Karpas-422 (cell line): ENCODE measurements at regions not wholly inside any gene's neighbourhood (a gene's known extent, or its start where the extent isn't known, plus 50 kb on each side); places are given as distances from the start of the nearest gene placed in this dataset.

Experiments used
- DNase-seq: peaks from one replicate; pipeline ENCODE4 v3.0.0-alpha.2; 2015
- H2AFZ ChIP-seq: fragments of 200-600 bp; sonication (generic); 2 replicates; pipeline ENCODE4 v1.6.1; 2014; ENCODE audit warnings: antibody characterized with exemption, low read length, mixed read lengths
- H3K27ac ChIP-seq: fragments of 200-600 bp; sonication (generic); 2 replicates; pipeline ENCODE4 v1.5.1; 2014; ENCODE audit warnings: mild to moderate bottlenecking, low read length, moderate library complexity
- H3K27me3 ChIP-seq: fragments of 200-600 bp; sonication (generic); 2 replicates; pipeline ENCODE4 v1.6.1; 2014; ENCODE audit warnings: low read length, mixed read lengths
- H3K36me3 ChIP-seq: fragments of 200-600 bp; sonication (generic); 2 replicates; pipeline ENCODE4 v1.6.1; 2014; ENCODE audit warnings: low read length, mixed read lengths; ENCODE audit not compliant: insufficient read depth
- H3K4me1 ChIP-seq: fragments of 200-600 bp; sonication (generic); 2 replicates; pipeline ENCODE4 v1.6.1; 2014; ENCODE audit warnings: mild to moderate bottlenecking, low read length, mixed read lengths
- H3K4me2 ChIP-seq: fragments of 200-600 bp; sonication (generic); 2 replicates; pipeline ENCODE4 v1.6.1; 2014; ENCODE audit warnings: low read length, low read depth, mild to moderate bottlenecking; ENCODE audit not compliant: poor library complexity, severe bottlenecking
- H3K4me3 ChIP-seq: fragments of 200-600 bp; sonication (generic); 2 replicates; pipeline ENCODE4 v1.5.1; 2014; ENCODE audit warnings: mild to moderate bottlenecking, antibody characterized with exemption, low read length, mixed read lengths
- H3K79me2 ChIP-seq: fragments of 200-600 bp; sonication (generic); 2 replicates; pipeline ENCODE4 v1.6.1; 2014; ENCODE audit warnings: mild to moderate bottlenecking, low read length, mixed read lengths
- H3K9ac ChIP-seq: fragments of 200-600 bp; sonication (generic); 2 replicates; pipeline ENCODE4 v1.6.0; 2014; ENCODE audit warnings: low read length
- H3K9me2 ChIP-seq: fragments of 200-600 bp; sonication (generic), shearing (Covaris generic); replicated peaks from 2 replicates; pipeline ENCODE4 v1.6.0; 2014; ENCODE audit warnings: mild to moderate bottlenecking, low read length, moderate library complexity; ENCODE audit not compliant: insufficient read depth
- H3K9me3 ChIP-seq: fragments of 300-700, 200-600 bp; sonication (generic); 2 replicates; pipeline ENCODE4 v1.6.1; 2014; ENCODE audit warnings: low read length, mixed read lengths
- H4K20me1 ChIP-seq: fragments of 200-600 bp; sonication (generic); 2 replicates; pipeline ENCODE4 v1.6.1; 2014; ENCODE audit warnings: mild to moderate bottlenecking, antibody characterized with exemption, low read length, low read depth; ENCODE audit not compliant: insufficient read depth

GRCh38 chr11:27864091-27864491, 163.8 kb upstream of the BDNF start:
- Histone ChIP-seq H3K4me1 (peaks cover 5% of the 10 kb centered on the region; the same call in 1 of the 2 replicates), H3K4me3 (no peak overlapping the region), H3K27me3 (no peaks in the 10 kb centered on the region), H3K9me3 (no peaks in the 10 kb centered on the region), H3K9ac (no peak overlapping the region), H3K4me2 (no peak overlapping the region), H2AFZ (no peak overlapping the region), H3K27ac (no peak overlapping the region), H3K36me3 (no peaks in the 10 kb centered on the region), H4K20me1 (no peaks in the 10 kb centered on the region), H3K79me2 (no peaks in the 10 kb centered on the region), H3K9me2 (no peaks in the 10 kb centered on the region)
- no peak for DNase-seq

DNA sequence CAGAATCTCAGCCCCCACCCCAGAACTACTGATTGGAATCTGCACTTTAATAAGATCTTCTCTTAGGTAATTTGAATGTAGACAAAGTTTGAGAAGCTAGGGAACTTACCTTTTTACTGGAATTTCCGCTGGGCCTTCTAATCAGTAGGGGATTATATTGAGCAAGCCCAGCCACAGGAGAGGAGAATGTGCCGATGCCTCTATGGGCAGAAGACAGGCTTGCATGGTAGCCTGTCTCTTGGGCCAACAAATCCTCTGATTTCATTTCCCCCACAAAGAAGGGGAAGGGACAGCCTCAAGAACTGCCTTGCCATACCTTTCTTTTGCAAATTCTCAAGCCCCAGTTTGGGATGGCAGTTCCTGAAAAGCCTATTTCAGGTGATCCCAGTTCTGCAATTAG, 163.4 kb upstream of the BDNF start:
- no peak overlapping the region for H3K4me3 ChIP-seq
- H3K9ac ChIP-seq, result no peak overlapping the region
- no peaks in the 10 kb centered on the region for H3K36me3 ChIP-seq
- H2AFZ ChIP-seq, result no peak overlapping the region
- no peak overlapping the region for H3K27ac ChIP-seq
- H3K27me3 ChIP-seq, result no peaks in the 10 kb centered on the region
- no peaks in the 10 kb centered on the region for H4K20me1 ChIP-seq
- H3K4me2 ChIP-seq, result no peak overlapping the region
- no peaks in the 10 kb centered on the region for H3K79me2 ChIP-seq
- H3K4me1 ChIP-seq, result peaks cover 5% of the 10 kb centered on the region; the same call in 1 of the 2 replicates
- H3K9me3 ChIP-seq, result no peaks in the 10 kb centered on the region
- no peaks in the 10 kb centered on the region for H3K9me2 ChIP-seq
- no peak for DNase-seq

GRCh38 chr11:27861706-27862430, 161.6 kb upstream of the BDNF start:
- no peaks in the 10 kb centered on the region for H4K20me1 ChIP-seq
- H3K36me3 ChIP-seq, result no peaks in the 10 kb centered on the region
- no peak overlapping the region for H3K27ac ChIP-seq
- H3K9me2 ChIP-seq, result no peaks in the 10 kb centered on the region
- no peak for DNase-seq
- H3K4me2 ChIP-seq, result no peak overlapping the region
- no peaks in the 10 kb centered on the region for H3K79me2 ChIP-seq
- H2AFZ ChIP-seq, result no peak overlapping the region
- H3K4me1 ChIP-seq, result peaks cover 9% of the 10 kb centered on the region
- H3K9me3 ChIP-seq, result no peaks in the 10 kb centered on the region
- H3K4me3 ChIP-seq, result no peak overlapping the region
- no peak overlapping the region for H3K9ac ChIP-seq
- H3K27me3 ChIP-seq, result no peaks in the 10 kb centered on the region

GRCh38 chr11:27860811-27861210, 160.6 kb upstream of the BDNF start:
- Histone ChIP-seq H2AFZ (no peak overlapping the region), H4K20me1 (no peaks in the 10 kb centered on the region), H3K4me1 (peaks cover 11% of the 10 kb centered on the region), H3K9me2 (no peaks in the 10 kb centered on the region), H3K36me3 (no peaks in the 10 kb centered on the region), H3K4me2 (no peak overlapping the region), H3K9me3 (no peaks in the 10 kb centered on the region), H3K4me3 (no peak overlapping the region), H3K27ac (no peak overlapping the region), H3K9ac (no peak overlapping the region), H3K79me2 (no peaks in the 10 kb centered on the region), H3K27me3 (no peaks in the 10 kb centered on the region)
- DNase-seq, result no peak

DNA sequence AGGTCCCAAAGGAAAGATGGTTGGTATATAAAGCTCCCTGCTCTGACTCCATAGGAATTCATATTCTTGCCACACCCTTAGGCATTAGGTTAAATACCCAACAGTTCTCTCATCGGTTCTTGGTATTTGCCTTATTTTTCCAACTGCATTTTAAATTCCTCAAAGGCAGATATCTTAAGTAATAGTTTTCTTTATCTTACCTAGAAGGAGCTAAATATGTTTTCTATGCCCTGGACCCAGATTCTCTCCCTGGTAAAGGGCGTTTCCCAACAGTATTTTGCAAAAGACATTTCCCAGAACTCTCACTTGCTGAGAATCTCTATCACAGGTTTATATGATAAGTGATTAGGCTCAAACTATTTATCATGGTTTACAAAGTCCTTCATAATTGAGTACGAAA, 158.6 kb upstream of the BDNF start:
- Histone ChIP-seq H4K20me1 (no peaks in the 10 kb centered on the region), H3K4me1 (peaks cover 11% of the 10 kb centered on the region), H3K79me2 (no peaks in the 10 kb centered on the region), H3K36me3 (no peaks in the 10 kb centered on the region), H3K4me3 (no peak overlapping the region), H3K27ac (no peak overlapping the region), H3K9me2 (no peaks in the 10 kb centered on the region), H2AFZ (no peak overlapping the region), H3K9me3 (no peaks in the 10 kb centered on the region), H3K4me2 (no peak overlapping the region), H3K9ac (no peak overlapping the region), H3K27me3 (no peaks in the 10 kb centered on the region)
- no peak for DNase-seq

DNA sequence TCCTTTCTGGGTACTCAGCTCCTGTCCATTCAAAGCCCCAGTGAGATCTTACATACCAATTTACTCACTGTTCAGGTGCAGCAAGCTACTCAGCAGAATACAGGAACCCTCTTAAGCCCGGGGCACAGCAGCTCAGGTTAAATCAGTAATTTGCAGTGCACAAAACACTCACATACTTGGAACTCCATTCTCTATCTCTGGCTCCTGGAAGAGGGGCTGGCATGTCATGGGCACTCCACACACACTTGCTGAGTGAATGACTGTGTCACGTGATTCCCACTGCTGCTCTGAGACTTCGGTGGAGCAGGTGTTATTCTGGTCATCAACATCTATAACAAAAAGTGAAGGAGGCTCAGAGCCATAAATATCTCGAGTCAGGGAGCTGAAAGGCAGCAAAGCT, 157.3 kb upstream of the BDNF start:
- H3K4me2 ChIP-seq, result no peak overlapping the region
- no peak overlapping the region for H3K9ac ChIP-seq
- no peak overlapping the region for H3K4me3 ChIP-seq
- no peaks in the 10 kb centered on the region for H3K36me3 ChIP-seq
- DNase-seq, result no peak
- H4K20me1 ChIP-seq, result no peaks in the 10 kb centered on the region
- peaks cover 11% of the 10 kb centered on the region for H3K4me1 ChIP-seq
- no peaks in the 10 kb centered on the region for H3K9me3 ChIP-seq
- no peaks in the 10 kb centered on the region for H3K9me2 ChIP-seq
- no peak overlapping the region for H3K27ac ChIP-seq
- H3K79me2 ChIP-seq, result no peaks in the 10 kb centered on the region
- H2AFZ ChIP-seq, result no peak overlapping the region
- no peaks in the 10 kb centered on the region for H3K27me3 ChIP-seq

DNA sequence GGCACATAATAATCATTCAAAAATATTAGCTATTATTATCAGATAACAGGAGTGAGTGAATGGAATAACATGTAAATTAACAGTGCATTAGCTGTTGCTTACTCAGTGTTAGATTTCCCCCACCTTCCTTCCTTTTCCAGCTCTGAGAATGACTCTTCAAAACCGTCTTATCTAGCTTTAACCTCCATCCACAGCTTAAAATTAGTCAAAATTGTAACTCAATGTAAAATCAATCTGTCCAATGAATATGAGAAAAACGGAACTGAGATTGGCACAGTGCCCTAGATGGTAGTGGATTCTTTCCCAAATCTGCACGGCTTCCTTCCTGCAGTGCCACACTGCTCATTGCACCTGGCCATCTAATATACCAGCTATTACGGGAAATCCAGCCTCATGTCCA, 156.8 kb upstream of the BDNF start:
- H3K4me2 ChIP-seq, result no peak overlapping the region
- no peaks in the 10 kb centered on the region for H3K79me2 ChIP-seq
- H3K27me3 ChIP-seq, result no peaks in the 10 kb centered on the region
- H4K20me1 ChIP-seq, result no peaks in the 10 kb centered on the region
- H3K4me3 ChIP-seq, result no peak overlapping the region
- no peak overlapping the region for H3K27ac ChIP-seq
- H3K4me1 ChIP-seq, result peaks cover 7% of the 10 kb centered on the region
- peak; percentile 47 for DNase-seq
- H3K9me2 ChIP-seq, result no peaks in the 10 kb centered on the region
- H2AFZ ChIP-seq, result no peak overlapping the region
- no peaks in the 10 kb centered on the region for H3K9me3 ChIP-seq
- no peak overlapping the region for H3K9ac ChIP-seq
- H3K36me3 ChIP-seq, result no peaks in the 10 kb centered on the region

DNA sequence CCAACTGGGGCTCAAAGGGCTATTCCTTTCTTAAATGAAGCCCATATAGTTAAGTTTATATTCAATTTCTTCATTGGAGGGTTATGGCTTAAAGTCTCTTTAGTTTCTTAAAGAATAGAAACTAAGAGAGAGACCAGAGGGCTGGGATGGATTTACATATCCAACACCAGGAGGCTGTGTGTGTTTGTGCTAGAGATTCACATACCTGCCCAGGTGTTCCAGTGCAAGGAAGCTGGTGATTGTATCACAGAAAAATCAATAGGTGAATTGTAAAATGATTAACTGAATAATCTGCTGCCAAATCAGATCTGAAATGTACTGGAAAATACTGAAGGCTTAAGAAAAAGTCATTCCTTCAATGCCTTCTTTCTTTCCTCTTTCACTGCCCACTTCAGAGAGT, 148.2 kb upstream of the BDNF start:
- Histone ChIP-seq H3K4me3 (no peak overlapping the region), H3K4me2 (no peak overlapping the region), H3K9me2 (no peaks in the 10 kb centered on the region), H4K20me1 (no peaks in the 10 kb centered on the region), H3K4me1 (no peaks in the 10 kb centered on the region), H2AFZ (no peak overlapping the region), H3K9me3 (no peaks in the 10 kb centered on the region), H3K79me2 (no peaks in the 10 kb centered on the region), H3K27ac (no peak overlapping the region), H3K36me3 (no peaks in the 10 kb centered on the region), H3K27me3 (no peaks in the 10 kb centered on the region), H3K9ac (no peak overlapping the region)
- no peak for DNase-seq
